ENCODE measurements at regions not wholly inside any gene's neighbourhood (a gene's known extent, or its start where the extent isn't known, plus 50 kb on each side); places are given as distances from the start of the nearest gene placed in this dataset.
"Not testable (repeated sequence)": the region's sequence is repeated elsewhere in the genome, so short reads cannot be mapped to it uniquely, and the experiment has no call there.

GRCh38 chr13:52929846-52930245, 81.4 kb upstream of the PCDH8 start:
- DNase-seq = no peak

- DNase-seq = no peak
Measured at GRCh38 chr13:52926971-52927370, 78.5 kb upstream of the PCDH8 start.

GRCh38 chr13:52925775-52926285, 77.4 kb upstream of the PCDH8 start:
- DNase-seq = no peak

GRCh38 chr13:52925251-52925650, 76.8 kb upstream of the PCDH8 start:
- DNase-seq = no peak

GRCh38 chr13:52924289-52925148, 76.1 kb upstream of the PCDH8 start:
- no peak for DNase-seq

GRCh38 chr13:52922961-52923360, 74.5 kb upstream of the PCDH8 start:
- no peak for DNase-seq

GRCh38 chr13:52921194-52921593, 72.8 kb upstream of the PCDH8 start:
- DNase-seq = no peak

GRCh38 chr13:52916486-52916990, 68.1 kb upstream of the PCDH8 start:
- DNase-seq = no peak

GRCh38 chr13:52911340-52911739, 62.9 kb upstream of the PCDH8 start:
- no peak for DNase-seq

GRCh38 chr13:52910318-52910717, 61.9 kb upstream of the PCDH8 start:
- DNase-seq = not testable (repeated sequence)

GRCh38 chr13:52906122-52906903, 57.9 kb upstream of the PCDH8 start:
- no peak for DNase-seq

- DNase-seq = no peak
Measured at GRCh38 chr13:52905701-52906100, 57.3 kb upstream of the PCDH8 start.

- DNase-seq = no peak
Measured at GRCh38 chr13:52903320-52903719, 54.9 kb upstream of the PCDH8 start.

GRCh38 chr13:52899206-52899605, 50.8 kb upstream of the PCDH8 start:
- DNase-seq = no peak

Measured in activated CD8-positive, alpha-beta memory T cell treated with anti-CD3 and anti-CD28 coated beads, Interleukin-2, amount 50 U/mL, for 48 hours (primary cell).